GM21737 (cell line): ENCODE measurements at regions not wholly inside any gene's neighbourhood (a gene's known extent, or its start where the extent isn't known, plus 50 kb on each side); places are given as distances from the start of the nearest gene placed in this dataset.

Experiments
- ATAC-seq: cut with Tn5 transposase; IDR thresholded peaks from one replicate; pipeline ENCODE4 v1.9.1; 2021; ENCODE audit warnings: mild to moderate bottlenecking, moderate library complexity; ENCODE audit not compliant: unreplicated experiment

DNA sequence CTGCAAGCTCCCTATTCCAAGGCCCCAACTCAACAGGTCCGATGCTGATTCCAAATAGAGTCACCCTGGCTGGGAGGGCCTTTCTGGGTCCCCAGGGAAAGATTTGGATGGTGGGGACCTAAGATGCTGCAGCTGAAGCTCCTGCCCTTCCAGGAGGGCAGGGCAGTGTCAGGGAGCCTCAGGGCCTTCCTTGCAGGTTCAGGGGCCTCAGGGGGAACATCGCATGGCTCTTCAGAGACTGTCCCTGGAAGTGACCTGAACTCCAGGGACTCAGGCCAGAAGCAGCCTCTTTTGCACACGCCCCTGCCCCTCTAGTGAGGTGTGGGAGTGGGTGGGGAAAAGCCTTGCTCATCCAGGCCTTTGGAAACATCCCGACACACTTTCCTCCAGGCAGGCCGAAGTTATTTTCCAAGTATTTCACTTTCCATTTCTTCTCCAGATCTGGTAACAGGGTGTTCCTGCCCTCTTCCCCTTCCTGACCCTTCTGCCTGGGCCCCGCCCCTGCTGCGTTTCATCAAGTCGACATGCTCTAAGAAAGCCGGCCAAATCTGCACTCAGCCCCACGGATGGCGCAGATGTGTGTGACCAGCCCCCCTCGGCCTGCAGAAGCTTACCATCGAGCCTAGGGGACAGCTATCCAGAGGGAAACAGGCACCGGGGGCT, 159.5 kb downstream of the FGF18 start:
- ATAC-seq = no peak

DNA sequence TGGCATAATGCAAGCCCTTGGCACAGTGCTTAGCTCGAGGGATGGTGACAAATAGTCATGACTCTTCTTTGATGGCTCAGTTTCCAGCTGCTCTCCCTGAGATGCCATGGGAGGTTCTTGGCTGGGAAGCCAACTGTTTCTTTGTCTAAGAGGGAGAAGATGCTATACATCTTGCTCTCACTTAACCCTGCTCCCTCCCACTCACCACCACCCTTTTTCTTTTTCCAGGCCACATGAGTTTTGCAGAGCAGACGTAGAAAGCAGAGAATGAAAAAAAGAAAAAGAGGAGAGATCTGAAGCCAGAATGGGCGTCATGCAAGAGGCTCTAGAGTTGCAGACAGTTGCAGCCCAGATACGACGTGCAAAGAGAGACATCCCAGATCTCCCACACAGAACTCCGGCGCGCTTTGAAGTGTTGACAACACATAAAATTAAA, 160.5 kb downstream of the FGF18 start:
- ATAC-seq = no peak

DNA sequence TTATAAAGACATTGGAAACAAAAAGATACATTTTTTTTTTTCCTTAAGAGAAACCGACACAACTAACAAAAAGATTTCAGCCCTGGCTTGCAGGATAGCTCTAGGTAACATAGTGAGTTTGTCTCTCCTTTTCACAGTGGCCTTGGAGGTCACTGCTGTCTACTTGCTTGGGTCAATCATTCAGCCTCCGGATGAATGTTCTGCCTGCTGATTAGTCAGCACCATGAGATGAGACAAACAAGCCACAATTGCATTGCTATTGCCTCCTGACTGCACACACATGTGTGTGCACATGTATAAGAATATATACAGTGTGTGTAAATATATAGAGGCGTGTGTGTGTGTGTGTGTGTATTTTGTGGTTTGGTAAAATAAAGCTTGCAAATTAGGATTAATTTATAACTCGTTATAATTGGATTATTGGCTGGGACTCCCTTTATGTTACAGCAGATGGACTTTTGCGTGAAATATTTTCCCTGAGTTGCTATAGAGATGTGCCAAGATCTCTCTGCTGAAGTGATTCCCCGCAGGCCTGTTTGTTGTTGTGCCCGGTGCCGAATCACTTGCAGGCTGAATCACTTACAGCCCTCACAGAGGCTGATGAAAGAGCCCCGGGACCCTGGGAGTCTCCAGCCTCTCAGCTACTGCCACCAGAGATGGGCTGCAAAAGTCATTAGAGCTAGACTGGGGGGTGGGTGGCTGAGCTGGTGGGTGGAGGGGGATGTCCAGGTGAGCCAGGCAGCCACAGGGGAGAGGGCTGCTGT, 161.2 kb downstream of the FGF18 start:
- ATAC-seq = no peak

DNA sequence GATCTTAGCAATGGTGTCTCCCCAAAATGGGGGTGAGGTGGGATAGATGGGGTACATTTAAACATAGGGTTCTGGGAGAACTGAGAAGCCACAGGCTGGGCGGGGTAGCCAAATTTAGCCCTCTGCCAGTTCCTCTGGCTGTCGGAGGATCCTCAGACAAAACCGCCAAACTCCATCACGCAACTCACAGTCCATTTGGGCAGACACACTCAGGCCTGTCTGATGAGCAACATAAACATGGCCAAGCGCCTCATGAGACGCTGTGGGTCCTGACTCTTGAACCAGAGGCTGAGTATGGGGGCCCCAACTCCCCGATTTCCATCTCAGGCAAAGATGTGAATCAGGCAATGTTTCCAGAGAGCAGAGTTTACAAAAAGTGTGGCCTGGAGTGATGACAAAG, 162.3 kb downstream of the FGF18 start:
- no peak for ATAC-seq

DNA sequence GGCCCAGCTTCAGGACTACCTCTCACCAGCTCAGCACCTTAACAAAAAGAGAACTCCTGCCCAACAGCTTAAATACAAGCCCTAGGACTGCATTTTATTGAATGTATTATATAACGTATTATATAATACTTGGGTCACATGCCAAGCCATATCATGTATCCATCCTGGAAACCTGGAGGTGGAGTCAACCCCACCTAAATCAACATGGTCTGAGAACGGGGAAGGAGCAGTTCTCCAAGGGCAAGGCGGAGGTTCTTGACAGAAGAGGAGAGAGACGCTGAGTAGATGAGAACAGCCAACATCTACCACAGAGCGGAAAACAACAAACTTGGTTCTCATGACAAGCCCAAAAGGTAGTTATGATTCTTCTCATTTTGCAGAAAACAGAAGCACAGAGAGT, 163.4 kb downstream of the FGF18 start:
- ATAC-seq = no peak

DNA sequence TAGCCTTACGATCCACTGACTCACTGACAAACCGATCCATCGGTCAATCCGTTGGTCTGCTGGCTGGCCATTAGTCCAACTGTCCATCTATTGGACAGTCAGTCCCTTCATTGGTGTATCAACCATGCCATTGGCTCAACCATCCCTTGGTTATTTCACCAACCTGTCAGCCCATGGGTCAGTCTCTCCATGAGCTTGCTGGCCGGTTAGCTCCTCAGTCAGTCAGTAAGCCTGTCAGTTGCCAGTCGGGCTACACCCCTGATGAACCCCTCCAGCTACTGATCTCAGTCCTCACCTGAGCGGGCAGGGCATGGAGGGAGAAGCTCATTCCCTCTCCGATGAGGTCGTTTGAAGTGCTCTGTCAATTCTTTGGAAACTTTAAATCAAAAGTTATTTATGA, 166.5 kb downstream of the FGF18 start:
- no peak for ATAC-seq

DNA sequence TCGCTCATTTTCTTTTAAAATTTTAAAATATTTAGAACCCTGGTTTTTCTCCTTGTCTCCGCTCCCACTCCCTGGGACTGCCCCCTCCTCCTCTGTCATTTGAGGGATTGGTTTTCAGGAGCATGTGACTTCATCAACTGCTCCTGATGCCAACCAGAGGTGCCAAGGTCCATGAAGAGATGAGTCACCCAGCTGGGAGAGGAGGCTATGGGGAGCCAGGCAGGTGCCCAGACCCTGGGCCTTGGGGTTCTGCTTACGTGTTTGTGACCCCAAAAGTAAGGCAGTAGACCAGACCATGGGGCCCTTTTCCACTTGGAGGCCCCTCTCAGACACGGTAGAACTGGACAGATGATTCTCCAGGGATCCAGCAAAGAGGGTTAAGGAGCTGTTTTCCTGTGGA, 167.0 kb downstream of the FGF18 start:
- ATAC-seq = no peak

DNA sequence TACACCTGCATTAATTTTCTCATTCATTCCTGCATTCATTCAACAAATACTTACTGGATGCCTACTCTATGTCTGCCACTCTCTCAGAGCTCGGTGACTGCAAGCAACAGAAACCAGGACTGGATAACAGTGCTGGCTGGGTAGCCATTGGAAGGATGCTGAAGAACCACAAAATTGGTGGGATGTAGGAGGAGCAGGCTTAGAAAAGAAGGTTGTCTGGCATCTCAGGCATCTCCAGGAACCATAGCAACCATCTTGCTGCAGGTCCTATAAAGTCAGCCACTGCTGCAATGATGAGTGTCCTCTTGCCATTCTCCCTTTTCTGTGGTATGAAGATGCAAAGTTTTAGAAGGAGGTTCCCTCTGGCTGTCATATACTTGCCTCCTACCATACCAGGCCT, 168.6 kb downstream of the FGF18 start:
- ATAC-seq = no peak

DNA sequence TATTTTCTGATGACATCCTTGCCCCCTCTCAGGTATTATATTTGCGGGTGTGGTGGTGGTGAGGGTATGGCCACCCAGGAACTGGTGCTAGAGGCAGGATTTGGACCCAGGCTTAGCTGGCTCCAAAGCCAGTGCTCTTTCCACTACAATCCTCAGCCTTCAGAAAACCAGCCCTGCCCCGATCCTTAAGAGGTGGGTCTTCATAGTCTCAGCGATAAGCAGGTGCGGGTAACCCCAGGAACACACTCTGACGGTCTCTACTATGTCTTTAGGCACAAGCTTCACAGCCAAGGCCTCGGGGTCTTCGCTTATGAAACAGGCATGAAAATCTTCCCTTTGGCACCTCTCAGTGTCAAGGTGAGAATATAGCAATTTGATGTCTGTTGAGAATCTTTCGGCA, 169.3 kb downstream of the FGF18 start:
- no peak for ATAC-seq

DNA sequence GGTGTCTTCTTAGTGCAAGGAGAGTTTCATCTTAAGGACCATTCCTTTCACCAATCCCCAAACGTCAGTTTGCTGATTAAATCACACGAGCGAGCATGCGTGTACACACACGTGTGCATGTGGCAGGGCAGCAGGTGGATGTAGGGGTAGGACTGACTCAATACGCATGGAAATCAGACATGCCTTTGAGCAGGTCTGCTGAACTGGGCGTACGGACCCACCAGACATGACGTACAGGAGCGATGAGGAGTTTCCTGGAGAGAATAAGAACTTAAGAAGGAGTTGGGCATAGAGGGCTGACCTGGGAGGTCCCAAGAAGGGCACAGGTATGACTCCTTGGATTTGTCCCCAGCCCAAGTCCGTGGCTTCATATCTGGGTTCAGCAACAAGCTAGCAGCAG, 170.0 kb downstream of the FGF18 start:
- no peak for ATAC-seq

DNA sequence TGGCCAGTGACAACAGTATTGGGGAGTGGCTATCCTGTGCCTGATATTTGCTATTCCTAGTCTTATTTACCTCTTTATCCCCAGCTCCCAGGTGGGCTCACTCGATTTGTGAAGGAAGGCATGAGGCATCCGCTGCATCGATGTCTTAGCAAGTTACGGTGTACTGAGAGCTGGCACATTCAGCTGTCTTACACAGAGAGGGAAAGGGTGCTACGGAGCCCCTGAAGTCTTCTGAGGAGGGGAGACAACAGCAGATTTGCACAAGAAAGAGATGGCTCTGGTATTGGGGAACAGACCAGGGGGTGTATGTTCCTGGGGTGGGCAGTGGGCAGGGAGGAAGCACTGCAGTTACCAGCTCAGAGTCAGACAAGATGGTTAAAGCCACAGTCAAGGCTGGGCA, 172.6 kb downstream of the FGF18 start:
- no peak for ATAC-seq

DNA sequence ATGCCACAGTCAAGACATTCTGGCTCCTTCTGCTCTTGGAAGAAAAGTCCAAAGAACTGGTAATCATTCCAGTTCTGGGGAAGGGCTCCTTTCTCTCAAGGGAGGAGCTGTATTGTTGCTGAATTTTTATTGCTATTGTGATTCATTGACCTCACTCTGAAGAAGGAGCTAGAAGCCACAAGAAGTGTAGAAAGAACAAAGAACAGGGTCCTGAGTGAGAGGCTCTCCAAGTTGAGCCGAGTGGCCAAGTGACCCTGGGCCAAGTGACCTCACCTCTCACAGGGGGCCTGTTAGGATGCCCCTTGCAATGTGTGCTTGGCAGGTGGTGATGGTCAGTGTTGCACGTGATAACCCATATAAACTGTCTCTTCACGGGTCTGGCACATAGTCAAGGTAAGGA, 173.3 kb downstream of the FGF18 start:
- ATAC-seq = no peak

DNA sequence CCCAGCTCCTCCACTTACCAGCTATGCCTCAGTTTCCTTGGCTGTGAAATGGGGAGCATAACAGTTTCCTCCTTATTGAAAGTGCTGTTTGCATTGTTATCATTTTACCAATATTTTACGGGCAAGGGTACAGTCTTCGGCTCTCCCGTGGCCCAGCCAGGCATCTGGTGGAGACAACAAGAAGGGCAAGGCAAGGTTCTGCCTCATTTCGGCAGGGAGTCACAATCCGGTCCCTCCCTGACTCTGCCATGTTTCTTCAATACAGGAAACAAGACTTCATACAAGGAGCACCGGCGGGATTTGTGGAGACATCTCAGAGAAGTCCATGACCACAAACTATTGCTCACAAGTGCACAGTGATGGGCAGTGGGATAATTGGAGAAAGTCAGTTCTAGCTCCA, 174.0 kb downstream of the FGF18 start:
- ATAC-seq = no peak

DNA sequence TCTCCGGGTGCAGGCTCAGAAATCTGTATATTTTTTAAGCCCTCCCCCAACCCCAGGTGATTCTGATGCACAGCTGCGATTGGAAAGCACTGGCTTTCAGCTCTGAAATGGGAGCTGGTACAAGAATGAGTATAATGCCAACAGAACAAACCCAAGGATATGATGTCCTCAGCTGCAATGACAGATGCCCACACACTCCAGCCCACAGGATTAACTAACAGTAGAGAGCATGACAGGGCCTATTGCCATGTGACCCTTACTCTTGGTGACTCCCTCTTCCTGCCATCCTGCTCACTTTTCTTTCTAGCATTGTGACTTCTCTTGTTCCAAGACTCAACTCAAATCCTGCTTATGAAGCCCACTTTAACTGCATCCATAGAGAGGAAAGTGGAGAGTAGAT, 174.5 kb downstream of the FGF18 start:
- ATAC-seq = no peak

DNA sequence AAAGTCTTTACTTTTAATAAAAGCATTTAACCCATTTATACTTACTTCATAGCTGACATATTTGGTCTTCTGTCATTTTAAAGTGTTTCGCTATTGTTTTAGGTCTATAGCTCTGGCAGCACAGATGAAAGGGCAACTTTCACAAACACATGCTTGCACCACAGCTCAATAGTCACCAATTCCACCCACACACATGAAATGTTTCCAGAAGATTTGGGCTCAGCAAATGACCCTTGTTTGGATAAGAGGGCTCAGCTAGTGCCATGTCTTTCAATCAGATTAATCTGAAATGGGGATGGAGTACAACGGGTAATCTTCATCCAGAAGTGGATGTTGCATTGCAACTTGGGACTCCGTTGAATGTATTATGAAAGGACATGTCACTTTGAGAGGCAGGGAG, 176.0 kb downstream of the FGF18 start:
- no peak for ATAC-seq

DNA sequence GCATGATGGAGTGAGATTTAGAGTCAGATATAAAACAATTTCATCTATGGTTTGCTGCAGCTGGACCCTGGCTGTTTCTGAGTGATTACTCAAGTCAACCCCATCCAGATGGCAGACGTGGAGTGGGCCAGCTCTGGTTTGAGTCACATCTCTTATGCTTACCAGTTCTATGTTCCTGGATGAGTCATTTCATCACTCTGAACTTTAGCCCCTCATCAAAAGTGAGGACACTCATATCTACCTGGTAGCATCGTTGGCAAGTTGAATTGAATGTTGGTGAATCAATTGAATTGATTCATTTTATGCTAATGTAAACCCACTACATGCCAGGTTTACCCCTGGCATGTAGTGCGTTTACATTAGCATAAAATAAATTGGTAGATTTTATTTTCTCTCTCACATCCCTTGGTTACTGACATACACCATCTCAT, 176.4 kb downstream of the FGF18 start:
- peak; percentile 55 for ATAC-seq

DNA sequence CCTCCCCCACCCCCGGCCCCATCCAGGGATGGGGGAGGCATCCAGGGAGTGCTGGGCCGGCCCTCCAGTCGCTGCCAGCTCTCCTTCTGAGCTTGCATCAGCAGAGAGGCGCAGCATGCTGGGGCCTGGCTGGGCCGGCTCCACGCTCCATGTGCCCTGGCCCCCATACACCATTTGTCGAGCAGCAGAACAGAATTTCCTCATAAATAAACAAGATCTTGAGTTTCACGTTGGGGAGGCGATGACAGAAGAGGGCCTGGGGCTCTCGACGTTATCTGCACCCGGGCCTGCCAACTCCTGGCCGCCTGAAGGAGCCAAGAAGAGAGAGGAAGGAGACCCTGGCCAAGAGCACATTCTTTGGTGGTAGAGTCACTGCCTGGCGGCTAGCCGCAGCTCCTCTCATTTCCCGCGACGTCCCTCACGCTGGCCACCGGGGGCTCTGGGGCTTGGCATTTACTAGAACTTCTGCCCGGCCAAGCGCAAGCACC, 177.0 kb downstream of the FGF18 start:
- no peak for ATAC-seq

DNA sequence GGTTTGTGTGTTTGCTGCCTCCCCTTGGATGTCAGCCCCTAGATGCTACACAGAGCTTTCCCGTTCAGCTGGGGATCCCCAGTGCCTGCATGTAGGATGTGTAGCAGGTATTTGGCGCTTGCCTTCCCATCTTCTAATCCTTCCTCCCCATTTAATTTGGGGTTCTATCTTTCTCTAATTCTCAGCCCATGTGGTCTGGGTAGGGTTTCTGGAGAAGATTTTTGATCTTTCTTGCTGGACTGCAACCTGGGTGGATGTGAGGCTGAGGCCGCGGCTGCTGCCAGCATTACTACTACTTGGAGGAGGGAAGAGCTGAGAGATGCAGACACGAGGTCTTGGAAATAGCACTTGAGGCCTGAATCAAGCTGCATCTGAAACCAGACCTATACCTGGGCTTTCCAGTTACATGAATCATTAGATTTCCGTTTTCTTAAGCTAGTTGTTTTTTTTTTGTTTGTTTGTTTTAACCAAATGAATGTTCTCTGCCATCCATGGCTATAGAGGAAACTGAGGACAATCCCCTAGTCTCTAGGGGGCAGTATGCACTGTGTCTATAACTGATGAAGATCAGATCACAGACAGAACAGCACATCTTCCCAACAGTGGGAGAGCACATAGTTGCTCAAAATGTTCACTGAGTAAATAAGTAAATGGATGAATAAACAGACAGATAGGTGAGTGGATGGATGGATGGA, 178.6 kb downstream of the FGF18 start:
- no peak for ATAC-seq

DNA sequence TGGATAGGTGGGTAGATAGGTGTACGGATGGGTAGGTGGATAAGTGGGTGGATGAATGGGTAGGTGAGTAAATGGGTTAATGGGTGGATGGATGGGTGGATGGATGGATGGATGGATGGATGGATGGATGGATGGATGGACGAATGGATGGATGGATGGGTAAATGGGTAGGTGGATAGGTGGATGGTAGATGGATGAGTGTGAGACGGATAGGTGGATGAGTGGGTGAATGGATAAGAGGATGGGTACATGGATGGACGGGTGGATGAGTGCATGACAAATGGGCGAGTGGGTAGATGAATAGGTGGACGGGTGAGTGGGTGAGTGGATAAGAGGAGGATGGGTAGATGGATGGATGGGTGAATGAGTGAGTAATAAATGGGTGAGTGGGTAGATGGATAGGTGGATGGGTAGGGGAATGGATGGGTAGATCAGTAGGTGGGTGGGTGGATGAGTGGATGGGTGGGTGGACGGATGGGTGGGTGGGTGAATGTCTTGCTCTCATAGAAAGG, 179.2 kb downstream of the FGF18 start:
- ATAC-seq = no peak

DNA sequence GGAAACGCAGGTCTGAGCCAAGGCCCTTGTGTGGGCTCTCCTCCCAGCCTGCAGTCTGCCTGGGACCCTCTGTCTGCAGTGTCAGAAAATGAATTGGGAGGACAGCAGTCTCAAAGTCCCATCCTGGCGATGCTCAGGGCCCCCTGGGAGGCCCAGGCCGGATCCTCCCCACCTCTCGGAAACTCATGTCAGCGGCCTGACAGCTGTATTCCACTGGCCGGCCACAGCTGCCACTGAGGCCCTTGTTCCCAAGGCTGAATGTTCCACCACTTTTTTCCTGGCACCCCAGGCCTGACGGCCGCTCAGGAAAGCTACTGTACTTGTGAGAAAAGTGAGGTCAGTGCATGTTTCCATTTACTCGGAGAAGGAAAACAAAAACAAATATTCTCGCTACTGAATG, 180.0 kb downstream of the FGF18 start:
- ATAC-seq = no peak

DNA sequence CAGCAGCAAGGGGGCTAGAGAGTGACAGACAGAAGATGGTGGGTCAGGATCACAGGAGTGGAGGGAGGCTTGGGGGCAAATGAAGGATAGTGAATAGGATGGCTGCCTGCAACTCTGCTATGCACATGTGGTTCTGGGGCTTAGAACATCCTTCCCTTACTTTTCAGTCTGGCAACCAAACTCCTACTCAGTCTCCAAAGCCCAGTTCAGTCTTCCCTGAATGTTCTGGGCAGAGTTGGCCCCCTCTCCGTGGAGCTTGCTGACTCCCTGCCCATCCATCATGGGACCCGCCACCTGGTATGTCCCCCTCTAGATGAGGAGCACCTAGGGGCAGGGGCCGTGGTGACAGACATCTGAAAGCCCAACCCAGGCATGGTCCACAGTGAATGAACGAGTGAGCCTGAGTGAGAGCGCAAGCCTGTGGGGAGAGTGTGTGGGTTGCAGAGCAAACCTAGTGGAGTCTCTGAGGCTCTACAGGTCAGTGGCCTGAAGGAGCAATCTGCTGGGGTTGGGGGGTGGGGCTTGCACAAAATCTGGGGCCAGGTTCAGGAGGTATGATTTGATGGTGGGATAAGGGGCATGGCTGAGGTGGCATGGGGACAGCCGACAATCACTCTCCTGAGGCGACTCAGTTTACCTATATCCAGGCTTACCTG, 180.6 kb downstream of the FGF18 start:
- no peak for ATAC-seq
